IPS-20b (cell line): ENCODE measurements at regions not wholly inside any gene's neighbourhood (a gene's known extent, or its start where the extent isn't known, plus 50 kb on each side); places are given as distances from the start of the nearest gene placed in this dataset.
A peak's percentile ranks its signal among the peaks of the same experiment; 100 is the strongest.
"Not testable (repeated sequence)": the region's sequence is repeated elsewhere in the genome, so short reads cannot be mapped to it uniquely, and the experiment has no call there.

Source experiments
- H3K27ac ChIP-seq: one replicate; pipeline ENCODE4 v1.5.1; 2013; ENCODE audit warnings: low read length
- H3K27me3 ChIP-seq: 2 replicates; pipeline ENCODE4 v1.6.1; 2013; ENCODE audit warnings: mild to moderate bottlenecking, low read length, inconsistent platforms; ENCODE audit not compliant: insufficient read depth
- H3K36me3 ChIP-seq: 2 replicates; pipeline ENCODE4 v1.6.1; 2013; ENCODE audit warnings: low read depth, mild to moderate bottlenecking, inconsistent platforms, low read length, moderate library complexity; ENCODE audit not compliant: insufficient read depth
- H3K4me1 ChIP-seq: 2 replicates; pipeline ENCODE4 v1.6.1; 2013; ENCODE audit warnings: mild to moderate bottlenecking, control low read depth, inconsistent platforms, low read length, moderate library complexity; ENCODE audit not compliant: insufficient read depth
- H3K4me3 ChIP-seq: 2 replicates; pipeline ENCODE4 v1.5.1; 2013; ENCODE audit warnings: mild to moderate bottlenecking, low read length, inconsistent platforms
- H3K9ac ChIP-seq: 2 replicates; pipeline ENCODE4 v1.6.1; 2013; ENCODE audit warnings: low read depth, mild to moderate bottlenecking, inconsistent platforms, low read length, moderate library complexity
- H3K9me3 ChIP-seq: 2 replicates; pipeline ENCODE4 v1.6.1; 2013; ENCODE audit warnings: mild to moderate bottlenecking, low read depth, low read length, inconsistent platforms; ENCODE audit not compliant: insufficient read depth

- no peaks in the 10 kb centered on the region for H3K27me3 ChIP-seq
- no peak overlapping the region for H3K9ac ChIP-seq
- H3K27ac ChIP-seq = no peak overlapping the region
- no peaks in the 10 kb centered on the region for H3K9me3 ChIP-seq
- H3K4me1 ChIP-seq = no peaks in the 10 kb centered on the region
- no peaks in the 10 kb centered on the region for H3K36me3 ChIP-seq
- no peak overlapping the region for H3K4me3 ChIP-seq
Measured at GRCh38 chr10:57657164-57657765, 610.4 kb downstream of the IPMK start.

DNA sequence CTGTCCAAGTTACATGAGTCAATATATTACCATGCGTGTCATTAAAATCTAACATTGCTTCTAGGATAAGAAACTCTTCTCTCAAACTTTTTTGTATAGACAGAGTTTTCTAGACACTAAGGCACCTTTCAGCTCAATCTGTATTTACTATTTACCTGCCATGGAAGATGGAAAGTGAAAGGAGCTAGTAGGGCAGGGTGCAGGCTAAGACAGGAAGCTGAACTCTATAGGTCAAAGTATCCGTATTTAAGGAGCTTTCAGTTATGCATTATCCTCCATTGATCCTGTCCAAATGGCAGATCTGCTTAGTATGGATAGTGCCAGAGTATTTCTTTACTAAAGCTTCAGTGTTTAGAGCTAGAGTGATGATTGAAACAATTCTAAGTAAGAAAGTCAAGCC lies 612.8 kb downstream of the IPMK start:
- Histone ChIP-seq H3K27ac (no peak overlapping the region), H3K36me3 (no peaks in the 10 kb centered on the region), H3K4me1 (no peaks in the 10 kb centered on the region)

GRCh38 chr10:57645108-57645507 lies 622.6 kb downstream of the IPMK start:
- H3K4me3 ChIP-seq, H3K9me3 ChIP-seq, H3K27ac ChIP-seq, H3K36me3 ChIP-seq, H3K27me3 ChIP-seq, H3K9ac ChIP-seq, H3K4me1 ChIP-seq: not testable (repeated sequence)

More for the DNA sequence above, 612.8 kb downstream of the IPMK start:
- H3K4me3 ChIP-seq = no peak overlapping the region
- no peak overlapping the region for H3K9ac ChIP-seq
- H3K27me3 ChIP-seq = no peaks in the 10 kb centered on the region
- no peaks in the 10 kb centered on the region for H3K9me3 ChIP-seq

GRCh38 chr10:57638411-57638810 lies 629.3 kb downstream of the IPMK start:
- no peaks in the 10 kb centered on the region for H3K36me3 ChIP-seq
- H3K9ac ChIP-seq = no peak overlapping the region
- peaks cover 4% of the 10 kb centered on the region for H3K4me1 ChIP-seq
- no peaks in the 10 kb centered on the region for H3K9me3 ChIP-seq
- H3K27me3 ChIP-seq = no peaks in the 10 kb centered on the region
- H3K4me3 ChIP-seq = no peak overlapping the region
- no peak overlapping the region for H3K27ac ChIP-seq

DNA sequence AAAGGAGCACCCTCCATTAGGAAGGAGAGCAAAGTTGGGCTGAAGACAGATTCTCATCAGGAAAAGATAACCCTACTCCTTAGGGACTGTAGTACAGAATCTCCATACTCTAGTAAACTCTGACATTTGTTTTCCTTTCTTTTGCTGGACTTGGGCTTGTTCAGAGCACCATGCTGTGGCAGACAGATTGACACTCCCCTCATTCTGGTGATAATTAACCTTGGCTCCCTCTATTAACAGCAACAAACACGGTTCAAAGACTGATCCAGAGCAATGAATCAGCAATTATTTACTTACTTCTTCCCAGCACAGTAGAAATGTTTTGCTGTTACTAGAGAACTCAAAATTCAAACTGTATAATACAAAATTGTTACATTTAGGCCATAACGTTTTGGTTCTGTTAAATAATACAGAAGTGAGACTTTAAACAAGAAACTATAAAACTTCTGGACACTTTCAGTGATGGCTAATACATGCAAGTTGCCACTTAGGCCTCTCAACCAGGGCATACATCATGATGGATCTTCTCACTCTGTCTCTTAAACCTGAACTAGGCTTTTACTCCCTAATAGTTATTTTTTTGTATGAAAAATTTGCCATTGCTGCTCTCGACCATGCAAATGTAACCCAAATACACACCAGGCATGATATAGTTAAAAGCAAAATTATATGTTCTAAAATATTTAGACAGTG lies 639.0 kb downstream of the IPMK start:
- Histone ChIP-seq H3K9me3 (no peaks in the 10 kb centered on the region), H3K4me1 (peaks cover 30% of the 10 kb centered on the region; the same call in 1 of the 2 replicates), H3K27me3 (no peaks in the 10 kb centered on the region), H3K9ac (peak overlapping the region; percentile 39), H3K4me3 (peak overlapping the region; percentile 37), H3K36me3 (no peaks in the 10 kb centered on the region), H3K27ac (peak overlapping the region; percentile 26)

- Histone ChIP-seq H3K9me3 (no peaks in the 10 kb centered on the region), H3K27ac (peak overlapping the region; percentile 26), H3K4me1 (peaks cover 30% of the 10 kb centered on the region; the same call in 1 of the 2 replicates), H3K9ac (peak overlapping the region; percentile 39; the same call in 1 of the 2 replicates), H3K4me3 (peak overlapping the region; percentile 37; the same call in 1 of the 2 replicates), H3K27me3 (no peaks in the 10 kb centered on the region), H3K36me3 (no peaks in the 10 kb centered on the region)
Measured at GRCh38 chr10:57627642-57628178, 640.0 kb downstream of the IPMK start.

DNA sequence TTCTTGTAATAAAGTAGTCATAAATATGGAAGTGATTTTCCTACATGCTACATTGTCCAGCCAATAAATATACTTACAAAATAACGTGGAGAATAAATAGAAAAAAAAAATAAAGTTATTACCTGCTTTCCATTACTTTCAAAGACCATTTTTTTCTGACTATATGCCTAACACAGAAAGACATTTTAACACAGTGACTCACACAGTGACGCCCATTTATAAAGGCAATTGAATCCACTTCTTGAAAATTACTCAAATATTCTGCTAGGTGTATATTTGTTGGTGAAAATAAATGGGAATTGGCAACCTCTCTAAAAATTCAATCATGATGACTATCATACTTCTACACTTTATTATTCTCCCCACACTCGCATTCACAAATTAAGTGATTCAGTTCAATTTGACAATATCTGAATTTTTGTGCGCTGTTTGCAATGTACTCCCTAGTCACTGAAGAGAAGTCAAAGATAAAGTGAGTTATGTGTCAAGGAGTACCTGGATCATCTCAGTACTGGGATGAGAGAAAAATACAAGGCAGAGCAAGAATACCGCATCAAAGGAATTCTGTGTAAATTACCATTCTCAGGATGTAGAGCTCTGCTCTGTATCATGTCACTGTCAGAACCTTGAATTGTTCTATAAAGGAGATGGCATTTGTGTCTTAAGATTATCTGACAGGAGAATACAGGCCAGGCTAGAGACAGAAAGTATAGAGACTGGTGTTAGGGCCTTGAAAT lies 642.7 kb downstream of the IPMK start:
- no peaks in the 10 kb centered on the region for H3K36me3 ChIP-seq
- H3K4me1 ChIP-seq = peaks cover 25% of the 10 kb centered on the region; the same call in 1 of the 2 replicates
- no peaks in the 10 kb centered on the region for H3K27me3 ChIP-seq
- H3K9ac ChIP-seq = no peak overlapping the region
- H3K9me3 ChIP-seq = no peaks in the 10 kb centered on the region
- H3K4me3 ChIP-seq = no peak overlapping the region
- H3K27ac ChIP-seq = no peak overlapping the region

DNA sequence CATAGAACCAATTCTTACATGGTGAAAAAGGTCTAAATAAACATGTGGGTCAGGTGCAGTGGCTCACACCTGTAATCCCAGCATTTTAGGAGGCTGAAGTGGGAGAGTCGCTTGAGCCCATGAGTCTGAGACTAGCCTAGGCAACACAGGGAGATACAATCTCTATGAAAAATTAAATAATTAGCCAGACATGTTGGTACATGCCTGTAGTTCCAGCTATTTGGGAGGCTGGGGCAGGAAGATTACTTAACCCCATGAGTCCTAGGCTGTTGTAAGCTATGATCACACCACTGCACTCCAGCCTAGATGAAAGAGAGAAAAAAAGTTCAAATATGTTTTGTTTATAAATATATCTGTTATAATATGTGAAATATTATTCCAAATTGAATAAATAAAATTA lies 643.6 kb downstream of the IPMK start:
- peaks cover 22% of the 10 kb centered on the region; the same call in 1 of the 2 replicates for H3K4me1 ChIP-seq
- H3K9me3 ChIP-seq = no peaks in the 10 kb centered on the region
- no peaks in the 10 kb centered on the region for H3K36me3 ChIP-seq
- H3K9ac ChIP-seq = no peak overlapping the region
- no peak overlapping the region for H3K4me3 ChIP-seq
- H3K27me3 ChIP-seq = no peaks in the 10 kb centered on the region
- H3K27ac ChIP-seq = no peak overlapping the region

DNA sequence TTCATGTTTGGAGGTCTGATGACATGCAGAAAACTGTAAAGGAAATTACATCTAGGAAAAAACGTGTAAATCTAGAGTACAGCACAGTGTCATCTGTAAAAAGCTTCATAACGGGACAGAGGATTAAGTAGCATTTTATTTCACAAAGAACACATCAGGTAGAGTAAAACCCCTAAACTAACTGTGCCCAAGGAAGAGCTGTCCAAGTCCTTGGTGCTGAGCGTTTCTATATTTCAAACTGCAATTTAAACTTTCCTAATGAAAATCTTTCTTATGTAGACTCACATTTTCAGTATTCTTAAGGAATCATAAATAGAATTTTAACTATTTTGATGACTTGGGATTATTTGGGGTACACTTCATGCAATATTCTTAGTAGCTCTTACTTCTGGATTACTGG lies 646.2 kb downstream of the IPMK start:
- no peaks in the 10 kb centered on the region for H3K9me3 ChIP-seq
- H3K27me3 ChIP-seq = no peaks in the 10 kb centered on the region
- no peaks in the 10 kb centered on the region; the same call in 1 of the 2 replicates for H3K4me1 ChIP-seq
- H3K9ac ChIP-seq = no peak overlapping the region
- no peaks in the 10 kb centered on the region for H3K36me3 ChIP-seq
- H3K4me3 ChIP-seq = no peak overlapping the region
- no peak overlapping the region for H3K27ac ChIP-seq

DNA sequence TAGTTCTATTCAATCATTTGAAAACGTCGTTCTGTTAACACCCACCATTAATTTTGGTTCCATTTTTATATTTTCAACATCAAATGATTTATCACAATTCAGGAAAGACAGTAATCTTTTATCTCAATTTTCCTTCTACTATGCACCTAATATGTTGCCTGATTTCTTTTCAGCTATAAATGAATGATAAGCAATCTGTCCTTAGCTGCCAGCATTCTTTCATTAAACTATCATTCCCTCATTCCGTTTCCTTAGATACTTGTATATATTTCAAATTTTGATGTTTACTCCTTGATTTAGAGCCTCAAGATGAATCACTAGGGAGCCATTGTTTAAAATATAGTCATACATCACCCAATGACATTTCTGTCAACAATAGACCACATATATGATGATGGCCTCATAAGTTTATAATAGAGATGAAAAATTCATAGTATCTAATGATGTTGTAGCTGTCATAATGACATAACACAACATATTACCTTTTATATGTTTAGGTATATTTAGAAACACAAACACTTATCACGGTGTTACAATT lies 661.7 kb downstream of the IPMK start:
- Histone ChIP-seq H3K36me3 (no peaks in the 10 kb centered on the region), H3K9me3 (no peaks in the 10 kb centered on the region), H3K27me3 (no peaks in the 10 kb centered on the region), H3K4me1 (no peaks in the 10 kb centered on the region), H3K9ac (no peak overlapping the region), H3K27ac (no peak overlapping the region), H3K4me3 (no peak overlapping the region)

- Histone ChIP-seq H3K4me3 (no peak overlapping the region), H3K27ac (no peak overlapping the region), H3K9me3 (no peaks in the 10 kb centered on the region), H3K4me1 (no peaks in the 10 kb centered on the region), H3K27me3 (no peaks in the 10 kb centered on the region), H3K9ac (no peak overlapping the region), H3K36me3 (no peaks in the 10 kb centered on the region)
Measured at GRCh38 chr10:57599440-57599839, 668.3 kb downstream of the IPMK start.
